RPMI7951 (cell line): ENCODE measurements at regions not wholly inside any gene's neighbourhood (a gene's known extent, or its start where the extent isn't known, plus 50 kb on each side); places are given as distances from the start of the nearest gene placed in this dataset.

ENCODE experiments used
- DNase-seq: peaks from one replicate; pipeline ENCODE4 v3.0.0-alpha.2; 2012; ENCODE audit warnings: low read depth

- no peak for DNase-seq
Measured at GRCh38 chr2:173589604-173590275, 235.1 kb downstream of the CDCA7 start.

- DNase-seq, result peak; percentile 99
Measured at GRCh38 chr2:173590276-173590861, 235.7 kb downstream of the CDCA7 start.

- DNase-seq, result no peak
Measured at GRCh38 chr2:173593109-173593508, 238.4 kb downstream of the CDCA7 start.

GRCh38 chr2:173596244-173596643 is 241.6 kb downstream of the CDCA7 start:
- DNase-seq, result no peak

GRCh38 chr2:173598525-173598924 is 243.9 kb downstream of the CDCA7 start:
- no peak for DNase-seq

- DNase-seq, result peak; percentile 66
Measured at GRCh38 chr2:173599821-173600359, 245.2 kb downstream of the CDCA7 start.

GRCh38 chr2:173602153-173602795 is 247.6 kb downstream of the CDCA7 start:
- no peak for DNase-seq

GRCh38 chr2:173605994-173606393 is 251.3 kb downstream of the CDCA7 start:
- no peak for DNase-seq

- no peak for DNase-seq
Measured at GRCh38 chr2:173606619-173607248, 252.1 kb downstream of the CDCA7 start.

- peak; percentile 18 for DNase-seq
Measured at GRCh38 chr2:173607606-173608311, 253.1 kb downstream of the CDCA7 start.

GRCh38 chr2:173611121-173611520 is 256.4 kb downstream of the CDCA7 start:
- no peak for DNase-seq

- DNase-seq, result no peak
Measured at GRCh38 chr2:173612354-173612753, 257.7 kb downstream of the CDCA7 start.

- DNase-seq, result no peak
Measured at GRCh38 chr2:173613386-173613785, 258.7 kb downstream of the CDCA7 start.

- DNase-seq, result no peak
Measured at GRCh38 chr2:173614265-173614930, 259.7 kb downstream of the CDCA7 start.

GRCh38 chr2:173623438-173624319 is 269.0 kb downstream of the CDCA7 start:
- DNase-seq, result no peak

GRCh38 chr2:173625315-173625714 is 270.6 kb downstream of the CDCA7 start:
- no peak for DNase-seq

GRCh38 chr2:173629076-173629475 is 274.4 kb downstream of the CDCA7 start:
- no peak for DNase-seq

GRCh38 chr2:173630425-173631126 is 275.9 kb downstream of the CDCA7 start:
- DNase-seq, result no peak

GRCh38 chr2:173631127-173631460 is 276.4 kb downstream of the CDCA7 start:
- DNase-seq, result peak; percentile 51

- peak; percentile 59 for DNase-seq
Measured at GRCh38 chr2:173644146-173644545, 289.5 kb downstream of the CDCA7 start.
